NCI-H345 treated with DMSO at 0.1 percent for 48 hours (cell line): ENCODE measurements at regions not wholly inside any gene's neighbourhood (a gene's known extent, or its start where the extent isn't known, plus 50 kb on each side); places are given as distances from the start of the nearest gene placed in this dataset.

Experiments used
- DNase-seq: peaks from one replicate; lab custom pipeline; 2025; ENCODE audit not compliant: unreplicated experiment; lab: John Stamatoyannopoulos, UW

DNA sequence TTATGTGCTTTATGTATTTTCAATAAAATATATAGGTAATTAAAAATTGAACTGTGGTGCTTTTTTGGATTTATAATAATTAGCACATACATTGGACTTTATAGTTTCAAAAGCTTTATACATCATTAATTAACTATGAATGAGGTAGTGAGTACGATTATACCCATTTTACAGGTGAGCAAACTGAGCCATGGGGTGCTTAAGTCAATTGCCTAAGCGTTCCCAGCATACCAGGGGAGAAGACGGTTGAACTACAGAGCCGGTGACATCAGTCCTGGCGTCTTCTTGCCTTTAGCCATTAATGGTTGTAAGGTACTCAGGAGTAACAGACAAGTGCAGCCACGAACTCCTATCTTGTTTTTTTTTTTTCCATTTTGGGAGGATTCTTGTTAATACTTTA, 172.8 kb downstream of the GATA3 start:
- DNase-seq: no peak

DNA sequence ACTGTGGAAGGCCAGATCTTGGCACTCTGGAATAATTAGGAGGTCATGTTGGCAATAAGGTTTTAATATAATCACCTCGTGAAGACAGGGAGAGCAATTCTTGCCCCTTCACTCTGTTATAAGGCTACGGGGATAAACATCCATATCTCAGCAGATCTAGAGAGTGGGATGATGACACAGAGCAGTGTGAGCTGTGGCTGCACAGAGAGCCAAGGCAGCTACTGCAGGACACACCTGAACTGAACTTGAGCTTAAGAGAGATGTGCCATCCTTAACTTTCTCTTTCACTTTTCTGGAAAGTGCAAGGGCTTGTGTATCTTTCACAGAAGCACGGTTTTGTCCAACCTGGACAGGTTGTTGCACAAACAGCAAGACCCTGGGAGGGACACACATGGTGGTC, 174.7 kb downstream of the GATA3 start:
- no peak for DNase-seq

DNA sequence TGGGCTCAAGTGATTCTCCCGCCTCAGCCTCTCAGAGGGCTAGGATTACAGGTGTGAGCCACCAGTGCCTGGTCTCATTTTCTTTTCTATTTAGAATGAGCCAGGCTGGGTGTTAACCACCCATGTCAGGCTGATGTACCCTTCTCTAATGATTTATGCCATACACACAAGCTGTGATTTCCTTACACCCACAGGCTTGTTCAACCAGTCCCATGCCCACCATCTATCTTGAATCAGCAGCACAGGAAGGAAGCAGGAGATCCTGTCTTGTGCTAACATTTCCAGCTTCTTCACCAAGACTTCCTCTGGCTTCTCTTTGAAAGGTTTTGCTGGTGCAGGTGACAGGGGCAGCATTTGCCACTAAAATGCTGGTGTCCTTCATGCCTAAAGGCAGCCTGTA, 176.4 kb downstream of the GATA3 start:
- DNase-seq: no peak

DNA sequence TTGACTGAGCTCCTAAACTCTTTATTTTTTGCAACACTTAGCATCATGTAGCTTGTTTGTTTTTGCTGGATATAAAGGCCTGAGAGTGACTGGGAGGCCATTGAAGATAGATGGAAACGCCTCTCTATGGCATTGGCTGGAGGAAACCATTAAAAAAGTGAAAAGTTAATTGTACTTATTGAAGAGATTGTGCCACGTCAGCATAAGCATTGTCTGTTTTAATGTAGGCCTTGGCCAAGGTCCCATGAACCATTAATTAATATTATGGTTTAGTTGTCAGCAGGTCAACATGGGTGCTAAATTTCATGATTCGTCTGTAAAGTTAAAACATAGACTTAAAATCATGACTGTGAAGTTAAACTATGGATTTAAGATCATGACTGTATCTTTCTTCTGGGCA, 178.6 kb downstream of the GATA3 start:
- DNase-seq: no peak

DNA sequence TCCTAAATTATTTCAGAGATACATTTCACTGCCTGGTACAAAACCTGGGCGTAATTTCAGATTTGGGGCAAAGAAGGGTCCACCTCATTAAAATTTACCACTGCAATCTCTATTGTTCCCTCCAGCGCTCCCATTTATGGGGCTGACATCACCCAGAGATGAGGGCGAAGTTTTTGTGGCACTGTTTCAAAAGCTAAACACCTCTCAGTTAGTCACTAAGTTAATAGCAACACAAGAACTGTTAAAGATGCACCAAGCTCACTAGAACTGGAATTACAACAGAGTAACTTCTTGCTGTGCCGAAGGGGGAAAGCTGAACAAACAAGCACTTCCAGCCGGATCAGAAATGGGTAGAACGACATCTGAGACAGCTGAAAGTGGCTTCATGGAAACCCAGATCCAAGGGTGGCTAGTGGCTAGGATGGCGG, 179.4 kb downstream of the GATA3 start:
- DNase-seq: no peak

DNA sequence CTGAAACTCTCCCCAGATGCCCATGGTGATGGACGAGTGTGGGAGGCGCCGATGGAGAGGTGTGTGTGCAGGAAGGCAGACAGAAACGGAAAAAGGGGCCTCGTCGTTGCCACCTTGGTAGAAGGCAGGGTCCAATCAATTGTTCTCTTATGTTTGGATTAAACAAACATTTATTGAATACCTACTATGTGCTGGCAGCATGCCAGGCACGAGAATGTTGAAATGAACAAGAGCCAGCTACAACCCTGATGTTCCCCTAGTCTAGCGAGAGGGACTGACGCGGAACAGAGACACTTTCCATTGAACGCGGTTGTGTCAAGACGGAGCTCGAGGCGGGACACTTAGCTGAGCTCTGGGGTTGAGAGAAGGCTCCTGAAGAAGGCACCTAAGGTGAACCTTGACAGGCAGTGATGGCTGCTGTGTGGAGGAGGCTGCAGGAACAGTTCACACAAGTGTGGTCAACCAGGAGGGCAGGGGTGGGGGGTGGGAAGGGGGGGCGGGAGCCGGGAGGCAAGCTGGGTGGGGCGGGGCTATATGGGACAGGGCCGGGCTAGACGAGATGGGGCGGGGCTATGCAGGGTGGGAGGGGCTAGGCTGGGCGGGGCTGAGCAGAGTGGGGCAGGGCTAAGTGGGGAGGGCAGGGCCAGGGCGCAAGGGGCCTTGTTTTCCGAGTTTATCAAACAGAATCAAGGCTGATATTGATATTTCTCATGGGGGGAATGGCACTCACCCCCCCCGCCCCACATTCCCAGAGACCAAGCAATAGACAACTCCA, 181.0 kb downstream of the GATA3 start:
- no peak for DNase-seq

DNA sequence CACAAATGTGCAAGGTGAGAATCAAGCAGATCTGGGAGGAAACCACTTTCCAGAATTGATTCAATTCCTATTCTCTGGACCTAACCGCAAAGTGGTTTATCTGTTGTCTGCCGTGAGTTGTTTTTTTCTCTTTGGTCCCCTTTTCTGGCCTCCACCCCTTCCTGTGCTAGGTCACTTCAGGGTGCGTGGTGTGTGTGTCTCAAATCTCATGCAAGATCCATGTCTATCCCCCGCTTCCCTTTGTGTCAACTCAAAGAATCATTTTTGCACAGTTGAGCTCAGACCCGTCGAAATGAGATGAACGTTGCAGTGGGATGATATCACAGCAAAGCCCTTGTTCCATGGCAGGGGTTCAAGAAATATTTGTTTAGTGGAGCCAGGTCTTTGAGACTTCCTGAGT, 184.5 kb downstream of the GATA3 start:
- DNase-seq: no peak

DNA sequence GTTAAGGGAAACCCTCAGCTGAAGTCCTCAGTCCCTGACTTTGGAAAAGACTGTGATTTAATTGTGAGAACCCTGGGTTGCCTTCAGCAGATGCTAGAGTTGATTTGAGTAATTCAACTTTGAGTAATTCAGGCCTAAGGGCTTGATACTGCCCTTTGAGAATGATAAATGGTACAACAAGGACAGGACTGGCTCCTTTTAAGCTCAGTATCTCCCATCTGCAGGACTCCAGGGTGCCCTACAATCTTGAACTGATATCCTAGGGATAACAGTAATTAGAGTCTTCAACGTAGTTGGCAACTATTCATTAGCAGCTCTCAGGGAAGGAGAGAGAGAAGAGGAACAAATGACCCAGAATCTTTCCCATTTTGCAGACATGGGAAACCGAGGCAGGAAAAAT, 186.4 kb downstream of the GATA3 start:
- DNase-seq: no peak

DNA sequence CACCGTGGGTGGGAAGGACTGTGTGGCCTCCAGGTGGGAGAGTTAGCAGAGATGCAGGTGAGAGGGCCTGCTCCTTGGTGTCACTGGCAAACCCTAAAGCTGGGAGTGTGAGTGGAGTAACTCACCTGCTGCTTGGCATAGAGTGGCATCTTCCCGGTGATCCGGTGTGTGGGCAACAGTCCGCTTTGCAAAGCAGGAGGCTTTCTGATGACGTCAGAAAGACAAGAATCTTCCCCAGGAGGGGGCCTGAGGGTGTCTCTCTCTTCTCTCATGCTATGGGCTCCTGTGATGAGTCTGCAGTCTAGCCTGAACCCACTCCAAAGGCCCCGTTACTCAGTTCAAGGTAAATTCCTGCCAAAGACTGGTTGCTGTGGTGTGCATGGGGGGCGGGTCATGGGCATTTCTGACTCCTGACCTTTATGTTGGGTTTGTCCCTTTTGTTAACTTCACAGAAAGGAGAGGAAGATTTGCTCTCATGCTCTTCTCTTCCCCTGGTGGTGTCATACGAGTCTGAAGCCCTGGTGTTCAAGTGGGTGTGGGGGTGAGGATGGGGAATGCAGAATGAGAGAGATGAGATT, 187.9 kb downstream of the GATA3 start:
- DNase-seq: no peak

DNA sequence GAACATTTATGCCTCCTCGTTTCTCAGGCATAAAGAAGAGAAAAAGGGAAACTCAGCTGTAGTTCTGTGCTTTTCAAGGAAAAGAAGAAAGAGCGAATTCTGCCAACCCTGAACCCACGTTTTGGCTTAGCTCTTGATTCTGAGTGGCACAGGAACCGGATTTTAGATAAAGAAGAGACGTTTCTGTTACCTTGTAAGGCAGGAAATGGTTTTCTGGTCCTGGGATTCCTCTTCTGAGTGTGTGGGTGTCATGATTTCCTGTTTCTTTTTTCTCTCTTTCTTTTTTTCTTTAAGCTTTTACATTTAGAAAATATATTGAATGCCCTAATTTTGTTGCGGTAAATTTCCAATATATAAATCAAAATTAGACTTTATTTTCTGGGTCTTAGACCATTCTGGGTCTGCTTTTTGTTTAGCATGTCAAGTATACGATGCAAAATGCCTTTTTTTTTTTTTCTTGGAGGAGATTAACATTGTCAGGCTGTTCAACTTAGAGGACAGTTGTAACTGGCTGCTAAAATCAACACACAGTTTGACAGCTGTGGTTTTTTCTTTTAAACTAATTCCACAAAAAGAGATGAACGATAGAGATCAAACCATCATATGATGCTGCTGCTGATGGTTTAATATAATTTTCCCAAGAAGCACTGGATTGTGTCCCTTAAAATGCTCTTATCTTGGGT, 190.8 kb downstream of the GATA3 start:
- DNase-seq: no peak

DNA sequence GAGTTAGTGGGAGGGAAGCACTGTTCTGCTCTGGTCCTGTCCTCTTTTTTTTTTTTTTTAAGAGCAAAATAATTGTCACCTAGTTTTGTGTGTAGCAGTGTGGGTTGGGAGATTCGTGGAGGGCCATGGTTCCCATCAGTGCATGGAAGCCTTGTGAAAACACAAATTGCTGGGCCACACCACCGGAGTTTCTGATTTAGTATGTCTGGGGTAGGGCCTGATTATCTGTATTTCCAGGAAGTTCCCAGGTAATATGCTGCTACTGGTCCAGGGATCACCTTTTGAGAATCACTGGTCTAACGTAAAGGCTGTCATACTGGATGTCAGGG, 191.3 kb downstream of the GATA3 start:
- no peak for DNase-seq

DNA sequence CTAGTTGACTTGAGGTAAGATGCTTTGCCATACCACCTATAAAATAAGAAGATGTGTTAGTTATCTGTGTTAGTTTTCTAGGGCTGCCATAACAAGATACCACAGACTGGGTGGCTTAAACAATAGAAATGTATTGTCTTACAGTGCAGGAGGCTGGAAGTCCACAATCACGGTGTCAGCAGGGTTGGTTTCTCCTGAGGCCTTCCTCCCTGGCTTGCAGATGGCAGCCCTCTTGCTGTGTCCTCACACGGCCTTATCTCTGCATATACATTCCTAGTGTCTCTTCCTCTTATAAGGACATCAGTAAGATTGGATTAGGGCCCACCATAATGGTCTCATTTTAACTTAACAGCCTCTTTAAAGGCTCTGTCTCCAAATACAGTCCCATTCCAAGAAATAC, 192.1 kb downstream of the GATA3 start:
- DNase-seq: no peak

DNA sequence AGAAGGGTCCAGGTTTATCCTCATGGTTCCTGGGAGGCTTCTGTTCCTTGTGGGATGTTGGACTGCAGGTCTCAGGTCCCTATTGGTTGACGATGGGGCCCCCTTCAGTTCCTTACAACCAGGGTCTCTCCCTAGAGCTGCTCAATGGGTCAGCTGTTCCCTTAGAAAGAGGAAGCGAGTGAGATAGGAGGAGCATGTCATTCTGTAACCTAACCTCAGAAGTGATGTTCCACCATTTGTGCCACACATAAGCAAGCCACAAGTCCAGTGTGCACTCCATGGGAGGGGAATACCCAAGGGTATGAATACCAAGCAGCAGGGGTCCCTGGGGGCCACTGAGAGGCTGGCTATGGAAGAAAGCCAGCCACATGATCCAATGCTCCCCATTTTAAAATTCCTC, 192.7 kb downstream of the GATA3 start:
- DNase-seq: no peak

DNA sequence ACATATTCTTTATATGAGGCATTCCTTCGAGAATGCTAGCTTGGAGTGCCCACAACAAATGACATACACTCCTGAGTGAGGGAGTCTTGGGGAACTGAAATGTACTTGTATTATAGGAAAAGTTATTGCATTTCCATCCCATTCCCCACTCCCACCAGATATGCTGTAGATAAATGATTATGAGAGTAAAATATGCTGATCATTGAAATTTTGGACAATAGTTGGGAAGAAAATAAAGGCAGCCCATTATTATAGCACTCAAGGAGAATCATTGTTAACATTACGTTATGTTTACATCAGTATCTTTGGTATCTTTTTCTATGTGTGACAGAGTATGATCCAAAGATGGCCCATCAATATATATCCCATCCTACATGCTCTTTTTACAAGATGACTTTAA, 194.4 kb downstream of the GATA3 start:
- DNase-seq: no peak

DNA sequence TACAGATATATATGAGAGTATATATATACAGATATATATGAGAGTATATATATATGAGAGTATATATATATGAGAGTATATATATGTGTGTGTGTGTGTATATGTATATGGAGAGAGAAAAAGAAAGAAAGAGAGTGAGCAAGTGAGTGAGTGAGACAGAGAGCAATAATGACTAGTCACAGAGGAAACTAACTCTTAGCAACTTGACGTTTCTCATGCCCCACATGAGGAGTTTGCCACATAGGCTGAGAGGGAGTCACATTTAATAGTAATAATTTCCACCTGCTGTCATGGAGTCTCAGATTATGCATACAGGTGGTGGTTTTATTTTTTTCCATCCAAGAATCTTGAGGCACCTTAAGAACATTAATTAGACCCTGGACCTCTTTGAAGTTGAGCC, 199.9 kb downstream of the GATA3 start:
- DNase-seq: no peak

DNA sequence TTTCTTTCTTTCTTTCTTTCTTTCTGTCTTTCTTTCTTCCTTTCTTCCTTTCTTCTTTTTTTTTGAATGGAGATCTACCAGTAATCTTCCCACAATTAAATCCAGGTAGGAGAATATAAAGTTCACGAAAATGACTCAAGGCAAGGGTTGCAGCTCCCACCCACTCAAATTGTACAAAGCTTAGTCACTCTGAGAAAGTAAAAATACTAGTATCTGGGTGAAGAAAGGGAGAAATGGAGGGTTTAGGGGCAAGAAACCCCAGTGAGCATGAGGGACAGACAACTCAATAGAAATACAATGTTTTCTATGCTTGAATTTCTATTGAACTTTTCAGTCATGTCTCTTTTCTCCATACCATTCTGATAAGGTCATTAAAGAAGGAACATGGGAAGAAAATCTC, 200.8 kb downstream of the GATA3 start:
- DNase-seq: no peak

DNA sequence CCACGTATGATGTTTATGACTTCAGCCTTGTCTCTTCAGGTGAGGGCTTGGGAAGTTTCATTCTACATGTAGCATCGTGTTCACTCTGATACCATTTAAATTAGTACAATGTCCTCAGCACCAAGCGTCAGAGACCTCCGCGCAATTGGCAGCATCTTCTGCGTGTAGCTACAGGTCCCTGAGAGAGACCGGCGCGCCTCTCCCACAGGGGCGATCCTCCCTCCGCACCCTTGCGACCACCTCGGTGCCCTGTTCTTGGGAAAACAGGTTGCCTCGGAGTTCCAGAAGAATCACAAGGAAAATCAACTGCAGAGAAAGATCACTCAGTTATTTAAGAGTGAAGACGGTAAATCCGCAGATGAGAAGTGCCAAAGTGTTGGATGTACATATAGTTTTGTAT, 206.2 kb downstream of the GATA3 start:
- DNase-seq: no peak

DNA sequence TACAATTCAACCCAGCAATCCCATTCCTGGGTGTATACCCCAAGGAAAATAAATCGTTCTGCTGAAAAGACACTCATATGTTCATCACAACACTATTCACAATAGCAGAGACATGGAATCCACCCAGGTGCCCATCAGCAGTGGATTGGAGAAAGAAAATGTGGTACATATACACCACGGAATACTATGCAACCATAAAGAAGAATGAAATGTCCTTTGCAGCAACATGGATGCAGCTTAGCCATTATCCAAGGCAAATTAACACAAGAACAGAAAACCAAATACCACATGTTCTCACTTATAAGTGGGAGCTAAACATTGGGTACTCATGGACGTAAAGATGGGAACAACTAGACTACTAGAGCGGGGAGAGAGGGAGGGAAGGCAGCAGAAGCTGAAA, 207.8 kb downstream of the GATA3 start:
- no peak for DNase-seq

DNA sequence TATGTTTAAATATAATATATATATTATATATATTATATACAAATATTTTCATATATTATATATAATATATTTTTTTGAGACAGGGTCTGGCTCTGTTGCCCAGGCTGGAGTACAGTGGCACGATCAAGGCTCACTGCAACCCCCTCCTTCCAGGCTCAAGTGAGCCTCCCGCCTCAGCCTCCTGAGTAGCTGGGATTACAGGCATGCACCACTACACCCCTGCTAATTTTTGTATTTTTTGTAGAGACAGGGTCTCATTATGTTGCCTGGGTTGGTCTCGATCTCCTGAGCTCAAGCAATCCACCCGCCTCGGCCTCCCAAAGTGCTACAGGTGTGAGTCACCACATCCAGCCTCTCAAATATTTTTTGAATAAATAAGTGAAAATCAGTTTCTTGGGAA, 215.5 kb downstream of the GATA3 start:
- no peak for DNase-seq

DNA sequence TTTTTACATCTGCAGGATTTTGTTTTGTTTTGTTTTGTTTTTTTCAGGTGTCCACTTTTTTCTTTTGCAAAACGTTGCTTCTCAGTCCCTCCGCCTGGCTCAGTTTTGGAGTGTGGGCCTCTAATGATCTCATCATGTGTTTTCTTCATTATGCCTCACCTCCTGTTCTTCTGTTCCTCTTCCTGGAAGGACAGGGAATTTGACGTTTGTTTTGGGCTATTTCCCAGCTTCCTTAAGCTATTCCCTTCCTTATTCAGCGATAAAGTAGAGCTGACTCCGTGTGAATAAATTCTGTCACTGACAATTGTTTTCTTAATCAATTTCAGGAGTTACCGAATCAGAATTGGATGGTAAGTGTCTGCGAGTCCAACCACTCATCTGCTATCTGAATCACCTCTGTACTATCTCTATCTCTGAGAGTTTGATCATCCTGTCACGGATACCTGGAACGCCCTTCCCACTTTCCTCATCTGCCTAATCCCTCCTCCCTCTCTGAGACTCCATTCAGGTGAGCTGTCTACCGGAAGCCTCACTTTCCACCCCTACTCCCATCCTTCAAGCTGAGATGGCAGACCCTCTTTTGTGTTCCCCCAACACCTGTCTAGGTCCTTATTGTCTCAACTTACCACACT, 218.4 kb downstream of the GATA3 start:
- no peak for DNase-seq

DNA sequence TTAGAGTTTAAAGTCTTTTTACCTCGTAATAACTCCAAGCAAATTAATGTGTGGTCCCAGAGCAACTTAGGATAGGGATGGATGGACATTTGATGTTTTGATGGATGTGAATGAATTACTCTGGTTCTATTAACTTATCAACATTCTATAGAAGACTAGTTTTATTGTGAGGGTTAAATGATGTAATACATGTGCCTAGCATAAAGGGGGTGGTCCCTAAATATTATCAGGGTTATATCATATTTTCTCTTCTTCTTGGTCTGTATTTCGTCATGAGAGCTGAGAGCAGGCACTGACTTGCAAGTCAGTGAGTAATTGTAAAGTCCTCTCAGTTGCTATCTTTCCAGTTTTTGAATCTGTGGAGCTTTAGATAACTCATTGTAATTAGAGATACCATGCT, 219.3 kb downstream of the GATA3 start:
- no peak for DNase-seq

DNA sequence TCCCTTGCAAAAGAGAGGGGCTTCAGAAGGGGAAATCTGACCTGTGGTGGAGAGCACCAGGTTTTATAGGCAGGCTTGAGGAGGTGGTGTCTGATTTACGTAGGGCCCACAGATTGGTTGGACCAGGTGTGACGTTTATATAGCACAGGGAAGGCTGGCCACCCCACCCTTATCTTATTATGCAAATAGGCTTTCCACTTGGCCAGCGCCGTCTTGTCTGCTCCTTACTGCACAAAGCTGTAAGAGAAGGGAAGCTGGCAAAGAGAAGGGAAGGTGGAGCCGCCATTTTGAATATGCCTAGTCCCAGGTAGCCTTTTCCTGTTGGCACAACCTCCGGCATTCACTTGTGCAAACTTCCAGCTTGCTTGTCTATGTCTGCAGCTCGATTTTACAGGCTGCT, 221.4 kb downstream of the GATA3 start:
- no peak for DNase-seq
